ENCODE measurements at regions not wholly inside any gene's neighbourhood (a gene's known extent, or its start where the extent isn't known, plus 50 kb on each side); places are given as distances from the start of the nearest gene placed in this dataset.

- no peaks in the 10 kb centered on the region for H3K27me3 Mint-ChIP-seq
- CTCF ChIA-PET: no interaction called here
- no peak overlapping the region for H3K4me3 Mint-ChIP-seq
- peaks cover 3% of the 10 kb centered on the region for H3K9me3 Mint-ChIP-seq
- no peaks in the 10 kb centered on the region for H3K36me3 Mint-ChIP-seq
- H3K27ac Mint-ChIP-seq: no peak overlapping the region
- H3K4me1 Mint-ChIP-seq: no peaks in the 10 kb centered on the region
- DNase-seq: no peak
These were observed 227.4 kb downstream of the ALX1 start for GRCh38 chr12:85507456-85507855.

GRCh38 chr12:85509081-85509856 lies 229.2 kb downstream of the ALX1 start:
- H3K36me3 Mint-ChIP-seq: no peaks in the 10 kb centered on the region
- H3K27ac Mint-ChIP-seq: no peak overlapping the region

GRCh38 chr12:85509857-85510256 lies 229.8 kb downstream of the ALX1 start:
- Mint-ChIP-seq H3K27me3 (no peaks in the 10 kb centered on the region), H3K4me3 (no peak overlapping the region), H3K27ac (no peak overlapping the region), H3K4me1 (no peaks in the 10 kb centered on the region), H3K36me3 (no peaks in the 10 kb centered on the region), H3K9me3 (peaks cover 3% of the 10 kb centered on the region)
- DNase-seq: no peak
- CTCF ChIA-PET: no interaction called here

More at GRCh38 chr12:85509081-85509856, 229.2 kb downstream of the ALX1 start:
- H3K4me3 Mint-ChIP-seq: no peak overlapping the region
- no peak for DNase-seq
- H3K4me1 Mint-ChIP-seq: no peaks in the 10 kb centered on the region
- CTCF ChIA-PET: no interaction called here
- H3K27me3 Mint-ChIP-seq: no peaks in the 10 kb centered on the region
- peaks cover 3% of the 10 kb centered on the region for H3K9me3 Mint-ChIP-seq

GRCh38 chr12:85516039-85516438 lies 236.0 kb downstream of the ALX1 start:
- Mint-ChIP-seq H3K27ac (no peak overlapping the region), H3K36me3 (no peaks in the 10 kb centered on the region), H3K4me3 (no peak overlapping the region), H3K9me3 (peaks cover 2% of the 10 kb centered on the region), H3K4me1 (no peaks in the 10 kb centered on the region), H3K27me3 (no peaks in the 10 kb centered on the region)
- no peak for DNase-seq
- CTCF ChIA-PET: no interaction called here

- Mint-ChIP-seq H3K27me3 (no peaks in the 10 kb centered on the region), H3K36me3 (no peaks in the 10 kb centered on the region), H3K9me3 (peaks cover 2% of the 10 kb centered on the region), H3K4me1 (no peaks in the 10 kb centered on the region), H3K4me3 (no peak overlapping the region), H3K27ac (no peak overlapping the region)
- CTCF ChIA-PET: no interaction called here
- no peak for DNase-seq
These were observed 236.8 kb downstream of the ALX1 start for GRCh38 chr12:85516667-85517325.

- H3K4me3 Mint-ChIP-seq: no peak overlapping the region
- H3K36me3 Mint-ChIP-seq: no peaks in the 10 kb centered on the region
- no peaks in the 10 kb centered on the region for H3K4me1 Mint-ChIP-seq
- peaks cover 2% of the 10 kb centered on the region for H3K9me3 Mint-ChIP-seq
- no peaks in the 10 kb centered on the region for H3K27me3 Mint-ChIP-seq
- H3K27ac Mint-ChIP-seq: no peak overlapping the region
- CTCF ChIA-PET: no interaction called here
- DNase-seq: no peak
These were observed 239.1 kb downstream of the ALX1 start for GRCh38 chr12:85519163-85519562.

GRCh38 chr12:85523197-85523596 lies 243.2 kb downstream of the ALX1 start:
- no peak overlapping the region for H3K27ac Mint-ChIP-seq
- CTCF ChIA-PET: no interaction called here
- no peaks in the 10 kb centered on the region for H3K27me3 Mint-ChIP-seq
- DNase-seq: no peak
- H3K36me3 Mint-ChIP-seq: no peaks in the 10 kb centered on the region
- no peaks in the 10 kb centered on the region for H3K4me1 Mint-ChIP-seq
- H3K9me3 Mint-ChIP-seq: peaks cover 2% of the 10 kb centered on the region
- H3K4me3 Mint-ChIP-seq: no peak overlapping the region

GRCh38 chr12:85527192-85527591 lies 247.2 kb downstream of the ALX1 start:
- no peak for DNase-seq
- Mint-ChIP-seq H3K36me3 (no peaks in the 10 kb centered on the region), H3K9me3 (no peaks in the 10 kb centered on the region), H3K27ac (no peak overlapping the region), H3K4me1 (no peaks in the 10 kb centered on the region), H3K27me3 (no peaks in the 10 kb centered on the region), H3K4me3 (no peak overlapping the region)
- CTCF ChIA-PET: no interaction called here

- Mint-ChIP-seq H3K36me3 (no peaks in the 10 kb centered on the region), H3K4me1 (no peaks in the 10 kb centered on the region), H3K27me3 (no peaks in the 10 kb centered on the region), H3K27ac (no peak overlapping the region), H3K9me3 (peaks cover 2% of the 10 kb centered on the region), H3K4me3 (no peak overlapping the region)
- no peak for DNase-seq
- CTCF ChIA-PET: no interaction called here
These were observed 249.9 kb downstream of the ALX1 start for GRCh38 chr12:85529896-85530295.

GRCh38 chr12:85530456-85530855 lies 250.4 kb downstream of the ALX1 start:
- peaks cover 2% of the 10 kb centered on the region for H3K9me3 Mint-ChIP-seq
- no peaks in the 10 kb centered on the region for H3K36me3 Mint-ChIP-seq
- DNase-seq: no peak
- no peaks in the 10 kb centered on the region for H3K27me3 Mint-ChIP-seq
- H3K27ac Mint-ChIP-seq: no peak overlapping the region
- no peaks in the 10 kb centered on the region for H3K4me1 Mint-ChIP-seq
- CTCF ChIA-PET: no interaction called here
- H3K4me3 Mint-ChIP-seq: no peak overlapping the region

- Mint-ChIP-seq H3K36me3 (no peaks in the 10 kb centered on the region), H3K27ac (no peak overlapping the region), H3K27me3 (no peaks in the 10 kb centered on the region), H3K4me1 (no peaks in the 10 kb centered on the region), H3K4me3 (no peak overlapping the region), H3K9me3 (peaks cover 2% of the 10 kb centered on the region)
- DNase-seq: no peak
- CTCF ChIA-PET: no interaction called here
These were observed 251.3 kb downstream of the ALX1 start for GRCh38 chr12:85531341-85531740.

GRCh38 chr12:85549640-85550039 lies 269.6 kb downstream of the ALX1 start:
- no peaks in the 10 kb centered on the region for H3K27me3 Mint-ChIP-seq

GRCh38 chr12:85550924-85551323 lies 270.9 kb downstream of the ALX1 start:
- DNase-seq: no peak
- Mint-ChIP-seq H3K4me3 (no peak overlapping the region), H3K36me3 (no peaks in the 10 kb centered on the region), H3K27me3 (no peaks in the 10 kb centered on the region), H3K27ac (no peak overlapping the region), H3K4me1 (no peaks in the 10 kb centered on the region), H3K9me3 (no peaks in the 10 kb centered on the region)
- CTCF ChIA-PET: no interaction called here

More at GRCh38 chr12:85549640-85550039, 269.6 kb downstream of the ALX1 start:
- Mint-ChIP-seq H3K9me3 (no peaks in the 10 kb centered on the region), H3K4me1 (no peaks in the 10 kb centered on the region), H3K36me3 (no peaks in the 10 kb centered on the region), H3K4me3 (no peak overlapping the region), H3K27ac (no peak overlapping the region)
- CTCF ChIA-PET: interaction anchor here (1.3 kb wide), 1 partner anchor 26 kb away, joined by 4 read pairs; no protein-coding TSS in a partner anchor
- no peak for DNase-seq

- no peaks in the 10 kb centered on the region for H3K27me3 Mint-ChIP-seq
- DNase-seq: no peak
- CTCF ChIA-PET: no interaction called here
- H3K4me3 Mint-ChIP-seq: no peak overlapping the region
- H3K4me1 Mint-ChIP-seq: no peaks in the 10 kb centered on the region
- H3K36me3 Mint-ChIP-seq: no peaks in the 10 kb centered on the region
- no peak overlapping the region for H3K27ac Mint-ChIP-seq
- H3K9me3 Mint-ChIP-seq: no peaks in the 10 kb centered on the region
These were observed 272.4 kb downstream of the ALX1 start for GRCh38 chr12:85552461-85552860.

GRCh38 chr12:85557850-85558249 lies 277.8 kb downstream of the ALX1 start:
- Mint-ChIP-seq H3K4me1 (no peaks in the 10 kb centered on the region), H3K36me3 (no peaks in the 10 kb centered on the region), H3K9me3 (no peaks in the 10 kb centered on the region), H3K4me3 (no peak overlapping the region), H3K27ac (no peak overlapping the region), H3K27me3 (no peaks in the 10 kb centered on the region)
- no peak for DNase-seq
- CTCF ChIA-PET: no interaction called here

All from activated naive CD4-positive, alpha-beta T cell treated with anti-CD3 and anti-CD28 coated beads, Interleukin-2, amount 10 ng/mL, durations not matched to agents 7 days and 5 days (primary cell).